ENCODE measurements at regions not wholly inside any gene's neighbourhood (a gene's known extent, or its start where the extent isn't known, plus 50 kb on each side); places are given as distances from the start of the nearest gene placed in this dataset.

DNA sequence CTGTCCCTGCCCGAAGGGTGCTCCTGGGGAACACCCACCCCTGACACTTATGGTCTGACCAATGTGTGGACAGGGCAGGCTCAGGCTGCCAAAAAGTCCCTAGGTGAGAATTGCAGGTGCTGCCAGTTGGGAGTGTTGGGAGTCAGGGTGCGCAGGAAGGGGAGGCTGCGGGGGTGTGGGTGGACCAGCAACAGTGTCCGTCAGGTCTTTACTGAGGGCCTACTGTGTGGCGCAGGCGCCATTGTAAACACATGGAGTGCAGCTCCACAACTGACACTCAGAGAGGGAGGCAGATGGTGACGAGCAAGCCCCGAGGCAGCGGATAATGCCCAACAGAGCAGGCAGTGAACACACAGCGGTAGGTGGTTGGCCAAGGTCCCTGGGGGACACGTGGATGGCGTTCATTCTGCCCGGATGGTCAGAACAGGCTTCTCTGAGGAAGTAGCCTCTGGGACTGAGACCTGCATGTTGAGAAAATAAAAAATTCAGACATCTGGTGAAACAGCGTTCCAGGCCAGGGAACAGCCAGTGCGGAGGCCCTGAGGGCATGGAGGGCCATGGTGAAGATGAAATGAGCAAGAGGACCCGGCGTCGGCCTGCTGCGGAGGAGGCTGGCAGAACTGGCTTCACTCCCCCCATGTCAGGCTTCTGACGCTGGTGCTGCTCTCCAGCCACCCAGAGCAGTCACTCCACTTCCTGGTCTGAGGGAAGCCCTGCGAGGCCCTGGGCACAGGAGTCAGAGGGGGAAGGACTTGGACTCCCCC, 136.2 kb upstream of the ZBTB40 start:
- no peak for TF ChIP-seq SP1 (IDR thresholded peaks at IDR 0.05; ENCODE audit: low read depth, low read length)
- no peak for TF ChIP-seq KDM1A (IDR thresholded peaks at IDR 0.05; ENCODE audit: borderline replicate concordance, low read length)
- TF ChIP-seq, protein P1, sequence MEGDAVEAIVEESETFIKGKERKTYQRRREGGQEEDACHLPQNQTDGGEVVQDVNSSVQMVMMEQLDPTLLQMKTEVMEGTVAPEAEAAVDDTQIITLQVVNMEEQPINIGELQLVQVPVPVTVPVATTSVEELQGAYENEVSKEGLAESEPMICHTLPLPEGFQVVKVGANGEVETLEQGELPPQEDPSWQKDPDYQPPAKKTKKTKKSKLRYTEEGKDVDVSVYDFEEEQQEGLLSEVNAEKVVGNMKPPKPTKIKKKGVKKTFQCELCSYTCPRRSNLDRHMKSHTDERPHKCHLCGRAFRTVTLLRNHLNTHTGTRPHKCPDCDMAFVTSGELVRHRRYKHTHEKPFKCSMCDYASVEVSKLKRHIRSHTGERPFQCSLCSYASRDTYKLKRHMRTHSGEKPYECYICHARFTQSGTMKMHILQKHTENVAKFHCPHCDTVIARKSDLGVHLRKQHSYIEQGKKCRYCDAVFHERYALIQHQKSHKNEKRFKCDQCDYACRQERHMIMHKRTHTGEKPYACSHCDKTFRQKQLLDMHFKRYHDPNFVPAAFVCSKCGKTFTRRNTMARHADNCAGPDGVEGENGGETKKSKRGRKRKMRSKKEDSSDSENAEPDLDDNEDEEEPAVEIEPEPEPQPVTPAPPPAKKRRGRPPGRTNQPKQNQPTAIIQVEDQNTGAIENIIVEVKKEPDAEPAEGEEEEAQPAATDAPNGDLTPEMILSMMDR (IDR thresholded peaks at IDR 0.05; ENCODE audit: control extremely low read depth in 1 of 3, insufficient read depth in 1 of 3, low read depth in 1 of 3, low read length in 3 of 3) = no peak
- TF ChIP-seq SP4 (IDR thresholded peaks at IDR 0.05; ENCODE audit: low read length) = no peak
- TF ChIP-seq, protein P2, sequence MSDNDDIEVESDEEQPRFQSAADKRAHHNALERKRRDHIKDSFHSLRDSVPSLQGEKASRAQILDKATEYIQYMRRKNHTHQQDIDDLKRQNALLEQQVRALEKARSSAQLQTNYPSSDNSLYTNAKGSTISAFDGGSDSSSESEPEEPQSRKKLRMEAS (IDR thresholded peaks at IDR 0.05) = no peak
- TF ChIP-seq, protein P3, sequence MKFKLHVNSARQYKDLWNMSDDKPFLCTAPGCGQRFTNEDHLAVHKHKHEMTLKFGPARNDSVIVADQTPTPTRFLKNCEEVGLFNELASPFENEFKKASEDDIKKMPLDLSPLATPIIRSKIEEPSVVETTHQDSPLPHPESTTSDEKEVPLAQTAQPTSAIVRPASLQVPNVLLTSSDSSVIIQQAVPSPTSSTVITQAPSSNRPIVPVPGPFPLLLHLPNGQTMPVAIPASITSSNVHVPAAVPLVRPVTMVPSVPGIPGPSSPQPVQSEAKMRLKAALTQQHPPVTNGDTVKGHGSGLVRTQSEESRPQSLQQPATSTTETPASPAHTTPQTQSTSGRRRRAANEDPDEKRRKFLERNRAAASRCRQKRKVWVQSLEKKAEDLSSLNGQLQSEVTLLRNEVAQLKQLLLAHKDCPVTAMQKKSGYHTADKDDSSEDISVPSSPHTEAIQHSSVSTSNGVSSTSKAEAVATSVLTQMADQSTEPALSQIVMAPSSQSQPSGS (IDR thresholded peaks at IDR 0.05; ENCODE audit: low read length) = no peak
- TF ChIP-seq POLR2A (IDR thresholded peaks at IDR 0.05; ENCODE audit: control extremely low read depth in 1 of 2, low read depth in 2 of 2, low read length in 2 of 2) = no peak
- TF ChIP-seq EP300 (IDR thresholded peaks at IDR 0.05; ENCODE audit: borderline replicate concordance in 1 of 2, low read depth in 2 of 2, low read length in 2 of 2) = no peak
- TF ChIP-seq SRF (IDR thresholded peaks at IDR 0.05; ENCODE audit: low read depth, low read length) = no peak
- no peak for TF ChIP-seq SUZ12 (IDR thresholded peaks at IDR 0.05; ENCODE audit: low read length)
- TF ChIP-seq YY1 (IDR thresholded peaks at IDR 0.05; ENCODE audit: low read depth, low read length) = no peak
- TF ChIP-seq, protein P4, sequence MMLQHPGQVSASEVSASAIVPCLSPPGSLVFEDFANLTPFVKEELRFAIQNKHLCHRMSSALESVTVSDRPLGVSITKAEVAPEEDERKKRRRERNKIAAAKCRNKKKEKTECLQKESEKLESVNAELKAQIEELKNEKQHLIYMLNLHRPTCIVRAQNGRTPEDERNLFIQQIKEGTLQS (IDR thresholded peaks at IDR 0.05; ENCODE audit: insufficient read depth, low read depth, low read length) = no peak

All from H1 (cell line).